HCT116 (cell line): ENCODE measurements at regions not wholly inside any gene's neighbourhood (a gene's known extent, or its start where the extent isn't known, plus 50 kb on each side); places are given as distances from the start of the nearest gene placed in this dataset.

Source experiments
- ATAC-seq: fragments of 200-7000 bp; cut with Tn5 transposase; 2 replicates; pipeline ENCODE4 v1.9.1; 2020; ENCODE audit warnings: mild to moderate bottlenecking, moderate library complexity
- BruUV-seq: library from RNA; stranded (reverse); fragments of 400-500 nt; replicated peaks from 2 replicates; lab custom pipeline; 2021; lab: Mats Ljungman, UMichigan
- CTCF ChIA-PET: fragments of 300-600 bp; sonication (Branson Sonifier 250); formaldehyde crosslinking; loops from one replicate; lab custom pipeline; 2021; ENCODE audit warnings: antibody characterized with exemption; lab: Charles Lee
- POLR2A ChIA-PET: fragments of 300-600, 350-600 bp; sonication (Branson Sonifier 250); formaldehyde crosslinking; loops from one replicate; lab custom pipeline; 2021; ENCODE audit warnings: antibody characterized with exemption; lab: Charles Lee
- RAD21 ChIA-PET, 2 experiments: fragments of 300-600 bp; sonication (Branson Sonifier 250); formaldehyde crosslinking; loops; one replicate each; lab custom pipeline; 2023; ENCODE audit warnings: low total read pairs in 2 of 2; ENCODE audit not compliant: uncharacterized antibody in 2 of 2, unreplicated experiment in 2 of 2, low non-redundant PET in 1 of 2; lab: Charles Lee
- DNase-seq: peaks from one replicate; pipeline ENCODE4 v3.0.0-alpha.2; 2010; ENCODE audit warnings: low read depth, low spot score
- H2AFZ ChIP-seq: fragments of 200-600 bp; shearing (Covaris generic), sonication (generic); 2 replicates; pipeline ENCODE4 v1.6.1; 2017; ENCODE audit warnings: low read depth, mixed run types, mixed read lengths, antibody characterized with exemption, low read length; ENCODE audit not compliant: poor library complexity, severe bottlenecking
- H3K27ac ChIP-seq: 2 replicates; pipeline ENCODE4 v1.5.1; 2012; ENCODE audit warnings: low read depth, low read length
- H3K27me3 ChIP-seq: fragments of 200-600 bp; sonication (generic); 2 replicates; pipeline ENCODE4 v1.6.1; 2016; ENCODE audit warnings: mixed run types, low read length, mixed read lengths; ENCODE audit not compliant: insufficient read depth
- H3K36me3 ChIP-seq, 2 experiments: fragments of 200-500 bp in 1 of 2; fragments of 200-600 bp in 1 of 2; sonication (Bioruptor generic) in 1 of 2; sonication (generic) in 1 of 2; 2 replicates each; pipeline versions ENCODE4 v1.5.1 to v1.6.1; 2014 to 2016; ENCODE audit warnings: low read length in 2 of 2, inconsistent platforms in 1 of 2, mixed read lengths in 1 of 2, mixed run types in 1 of 2; ENCODE audit not compliant: insufficient read depth in 2 of 2, control insufficient read depth in 1 of 2
- H3K4me1 ChIP-seq, 2 experiments: fragments of 200-600 bp in 1 of 2; sonication (generic) in 1 of 2; 2 replicates each; pipeline versions ENCODE4 v1.5.1 to v1.6.1; 2012 to 2017; ENCODE audit warnings: low read length in 2 of 2, inconsistent platforms in 1 of 2, mild to moderate bottlenecking in 1 of 2, mixed read lengths in 1 of 2, mixed run types in 1 of 2, moderate library complexity in 1 of 2; ENCODE audit not compliant: insufficient read depth in 2 of 2, control insufficient read depth in 1 of 2
- H3K4me2 ChIP-seq: fragments of 200-600 bp; sonication (generic); 2 replicates; pipeline ENCODE4 v1.6.1; 2017; ENCODE audit warnings: mixed run types, low read length, mixed read lengths
- H3K4me3 ChIP-seq, 2 experiments: fragments of 200-600 bp in 1 of 2; sonication (generic) in 1 of 2; replicated peaks in 1 of 2; 2 replicates each; pipeline ENCODE4 v1.5.1; 2011 to 2016; ENCODE audit warnings: low read length in 2 of 2, control low read depth in 1 of 2, low read depth in 1 of 2, mild to moderate bottlenecking in 1 of 2, mixed read lengths in 1 of 2, mixed run types in 1 of 2
- H3K79me2 ChIP-seq: fragments of 200-600 bp; sonication (generic); 2 replicates; pipeline ENCODE4 v1.6.1; 2017; ENCODE audit warnings: mild to moderate bottlenecking, mixed run types, low read length, moderate library complexity, mixed read lengths; ENCODE audit not compliant: insufficient read depth
- H3K9ac ChIP-seq: fragments of 200-600 bp; sonication (generic); 2 replicates; pipeline ENCODE4 v1.6.1; 2016; ENCODE audit warnings: low read length, mixed read lengths
- H3K9me2 ChIP-seq: fragments of 200-600 bp; sonication (generic), shearing (Covaris generic); 2 replicates; pipeline ENCODE4 v1.6.1; 2017; ENCODE audit warnings: mixed run types, mild to moderate bottlenecking, moderate library complexity; ENCODE audit not compliant: insufficient read depth
- H3K9me3 ChIP-seq, 2 experiments: fragments of 200-500 bp in 1 of 2; fragments of 200-600 bp in 1 of 2; sonication (Bioruptor generic) in 1 of 2; sonication (generic) in 1 of 2; 2 replicates each; pipeline ENCODE4 v1.6.1; 2014 to 2017; ENCODE audit warnings: low read length in 2 of 2, mixed read lengths in 2 of 2, inconsistent platforms in 1 of 2, low read depth in 1 of 2, mild to moderate bottlenecking in 1 of 2, mixed run types in 1 of 2, moderate library complexity in 1 of 2; ENCODE audit not compliant: control insufficient read depth in 1 of 2, insufficient read depth in 1 of 2
- H4K20me1 ChIP-seq: fragments of 200-600 bp; sonication (generic), shearing (Covaris generic); 2 replicates; pipeline ENCODE4 v1.6.1; 2017; ENCODE audit warnings: mixed run types, mild to moderate bottlenecking, moderate library complexity; ENCODE audit not compliant: insufficient read depth
- EGR1 ChIP-seq: IDR thresholded peaks from 2 replicates; pipeline ENCODE4 v1.6.1; 2012; ENCODE audit warnings: low read depth
- ELF1 ChIP-seq: IDR thresholded peaks from 2 replicates; pipeline ENCODE4 v1.6.1; 2012; ENCODE audit warnings: low read depth, borderline replicate concordance
- EZH2phosphoT487 ChIP-seq: fragments of 200-600 bp; IDR thresholded peaks from 2 replicates; pipeline ENCODE4 v1.6.1; 2018; ENCODE audit warnings: antibody characterized with exemption, borderline replicate concordance
- FOSL1 ChIP-seq: IDR thresholded peaks from 2 replicates; pipeline ENCODE4 v1.6.1; 2012; ENCODE audit warnings: low read depth
- MAX ChIP-seq: IDR thresholded peaks from 2 replicates; pipeline ENCODE4 v1.6.1; 2012
- POLR2AphosphoS5 ChIP-seq: IDR thresholded peaks from 2 replicates; pipeline ENCODE4 v1.6.1; 2011; ENCODE audit warnings: mild to moderate bottlenecking, low read depth, low read length, moderate library complexity
- RAD21 ChIP-seq: IDR thresholded peaks from 2 replicates; pipeline ENCODE4 v1.6.1; 2012; ENCODE audit warnings: low read depth, mild to moderate bottlenecking
- SIN3A ChIP-seq: IDR thresholded peaks from 2 replicates; pipeline ENCODE4 v1.6.1; 2012; ENCODE audit warnings: low read depth
- TCF7L2 ChIP-seq: IDR thresholded peaks from 2 replicates; pipeline ENCODE4 v1.7.0; 2011; ENCODE audit warnings: borderline replicate concordance, inconsistent platforms; ENCODE audit not compliant: insufficient read depth, insufficient read length; ENCODE audit errors: extremely low read depth
- ZNF274 ChIP-seq: fragments of 200-500 bp; sonication (Bioruptor generic); IDR thresholded peaks from 2 replicates; pipeline ENCODE4 v1.6.1; 2014; ENCODE audit warnings: mild to moderate bottlenecking, low read depth, low read length, inconsistent platforms
- intact Hi-C: fragments of 100-400 bp; cut with micrococcal nuclease; formaldehyde crosslinking; loops from 2 replicates; pipeline ENCODE4 v1.10.0; 2022
- TF ChIP-seq, protein P1 (sequence below): IDR thresholded peaks from 2 replicates; pipeline ENCODE4 v1.6.1; 2011; ENCODE audit warnings: mild to moderate bottlenecking, low read length, moderate library complexity; ENCODE audit not compliant: insufficient replicate concordance; ENCODE audit errors: extremely low read depth
- TF ChIP-seq, protein P2 (sequence below), 3 experiments: fragments of 200-600 bp in 1 of 3; sonication (generic) in 1 of 3; IDR thresholded peaks in 2 of 3; conservative IDR thresholded peaks in 1 of 3; 2 replicates each; pipeline ENCODE4 v1.5.1; 2012 to 2017; ENCODE audit warnings: low read depth in 2 of 3, low read length in 2 of 3, antibody characterized with exemption in 1 of 3, borderline replicate concordance in 1 of 3, control low read depth in 1 of 3, mild to moderate bottlenecking in 1 of 3, mixed read lengths in 1 of 3, mixed run types in 1 of 3, moderate library complexity in 1 of 3; ENCODE audit not compliant: insufficient read depth in 1 of 3

GRCh38 chr4:129600898-129601297 is 504.9 kb downstream of the C4orf33 start:
- Histone ChIP-seq H3K27ac (no peak overlapping the region), H4K20me1 (no peaks in the 10 kb centered on the region), H3K4me1 (no peaks in the 10 kb centered on the region), H3K9ac (no peak overlapping the region), H3K9me3 (no peaks in the 10 kb centered on the region), H3K79me2 (no peaks in the 10 kb centered on the region), H2AFZ (no peak overlapping the region), H3K4me3 (no peak overlapping the region), H3K36me3 (no peaks in the 10 kb centered on the region), H3K27me3 (no peaks in the 10 kb centered on the region), H3K9me2 (no peaks in the 10 kb centered on the region), H3K4me2 (no peak overlapping the region)
- TF ChIP-seq RAD21 (no peak), EGR1 (no peak), SIN3A (no peak)
- RAD21 ChIA-PET, result no interaction called here
- CTCF ChIA-PET, result no interaction called here
- BruUV-seq, result no TSS peak
- POLR2A ChIA-PET, result no interaction called here
- intact Hi-C loops, result no loop called here
- ATAC-seq (no peak), DNase-seq (no peak)

- ChIA-PET CTCF (no interaction called here), RAD21 (no interaction called here), POLR2A (no interaction called here)
- Histone ChIP-seq H3K4me1 (no peaks in the 10 kb centered on the region), H3K36me3 (no peaks in the 10 kb centered on the region), H3K9me3 (no peaks in the 10 kb centered on the region), H3K79me2 (no peaks in the 10 kb centered on the region), H3K4me3 (no peak overlapping the region), H3K4me2 (no peak overlapping the region), H3K27me3 (no peaks in the 10 kb centered on the region), H4K20me1 (no peaks in the 10 kb centered on the region), H3K27ac (no peak overlapping the region), H3K9ac (no peak overlapping the region), H3K9me2 (no peaks in the 10 kb centered on the region), H2AFZ (no peak overlapping the region)
- no TSS peak for BruUV-seq
- DNase-seq (no peak), ATAC-seq (no peak)
- intact Hi-C loops, result no loop called here
- TF ChIP-seq, protein P1, sequence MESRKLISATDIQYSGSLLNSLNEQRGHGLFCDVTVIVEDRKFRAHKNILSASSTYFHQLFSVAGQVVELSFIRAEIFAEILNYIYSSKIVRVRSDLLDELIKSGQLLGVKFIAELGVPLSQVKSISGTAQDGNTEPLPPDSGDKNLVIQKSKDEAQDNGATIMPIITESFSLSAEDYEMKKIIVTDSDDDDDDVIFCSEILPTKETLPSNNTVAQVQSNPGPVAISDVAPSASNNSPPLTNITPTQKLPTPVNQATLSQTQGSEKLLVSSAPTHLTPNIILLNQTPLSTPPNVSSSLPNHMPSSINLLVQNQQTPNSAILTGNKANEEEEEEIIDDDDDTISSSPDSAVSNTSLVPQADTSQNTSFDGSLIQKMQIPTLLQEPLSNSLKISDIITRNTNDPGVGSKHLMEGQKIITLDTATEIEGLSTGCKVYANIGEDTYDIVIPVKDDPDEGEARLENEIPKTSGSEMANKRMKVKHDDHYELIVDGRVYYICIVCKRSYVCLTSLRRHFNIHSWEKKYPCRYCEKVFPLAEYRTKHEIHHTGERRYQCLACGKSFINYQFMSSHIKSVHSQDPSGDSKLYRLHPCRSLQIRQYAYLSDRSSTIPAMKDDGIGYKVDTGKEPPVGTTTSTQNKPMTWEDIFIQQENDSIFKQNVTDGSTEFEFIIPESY, result no peak
- TF ChIP-seq SIN3A, result no peak
- no peak for TF ChIP-seq ELF1
- no peak for TF ChIP-seq MAX
- no peak for TF ChIP-seq POLR2AphosphoS5
- TF ChIP-seq, protein P2, sequence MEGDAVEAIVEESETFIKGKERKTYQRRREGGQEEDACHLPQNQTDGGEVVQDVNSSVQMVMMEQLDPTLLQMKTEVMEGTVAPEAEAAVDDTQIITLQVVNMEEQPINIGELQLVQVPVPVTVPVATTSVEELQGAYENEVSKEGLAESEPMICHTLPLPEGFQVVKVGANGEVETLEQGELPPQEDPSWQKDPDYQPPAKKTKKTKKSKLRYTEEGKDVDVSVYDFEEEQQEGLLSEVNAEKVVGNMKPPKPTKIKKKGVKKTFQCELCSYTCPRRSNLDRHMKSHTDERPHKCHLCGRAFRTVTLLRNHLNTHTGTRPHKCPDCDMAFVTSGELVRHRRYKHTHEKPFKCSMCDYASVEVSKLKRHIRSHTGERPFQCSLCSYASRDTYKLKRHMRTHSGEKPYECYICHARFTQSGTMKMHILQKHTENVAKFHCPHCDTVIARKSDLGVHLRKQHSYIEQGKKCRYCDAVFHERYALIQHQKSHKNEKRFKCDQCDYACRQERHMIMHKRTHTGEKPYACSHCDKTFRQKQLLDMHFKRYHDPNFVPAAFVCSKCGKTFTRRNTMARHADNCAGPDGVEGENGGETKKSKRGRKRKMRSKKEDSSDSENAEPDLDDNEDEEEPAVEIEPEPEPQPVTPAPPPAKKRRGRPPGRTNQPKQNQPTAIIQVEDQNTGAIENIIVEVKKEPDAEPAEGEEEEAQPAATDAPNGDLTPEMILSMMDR (IDR thresholded peaks at IDR 0.05 in 2 of 3, conservative IDR thresholded peaks at IDR 0.05 in 1 of 3; ENCODE audit: borderline replicate concordance in 1 of 3, insufficient read depth in 1 of 3, low read depth in 2 of 3, low read length in 2 of 3), result no peak
- TF ChIP-seq FOSL1, result no peak
- TF ChIP-seq TCF7L2, result no peak
- TF ChIP-seq EGR1, result no peak
- no peak for TF ChIP-seq ZNF274
- no peak for TF ChIP-seq RAD21
- TF ChIP-seq EZH2phosphoT487, result no peak
Measured at GRCh38 chr4:129602447-129602846, 506.5 kb downstream of the C4orf33 start.
